Astrocyte (in vitro differentiated cells and primary cell): ENCODE measurements at regions not wholly inside any gene's neighbourhood (a gene's known extent, or its start where the extent isn't known, plus 50 kb on each side); places are given as distances from the start of the nearest gene placed in this dataset.

Experiments
- DNase-seq: peaks from one replicate; pipeline ENCODE4 v3.0.0-alpha.2; 2010; ENCODE audit warnings: low read depth
- FAIRE-seq: peaks from 2 replicates; lab custom pipeline; 2011; peaks lifted over from hg19 to GRCh38; lab: Jason Lieb, UNC
- H2AFZ ChIP-seq: 2 replicates; pipeline ENCODE4 v1.6.0; 2012; ENCODE audit warnings: low read depth, low read length, inconsistent platforms
- H3K27ac ChIP-seq: 2 replicates; pipeline ENCODE4 v1.5.1; 2011; ENCODE audit warnings: low read depth, low read length, inconsistent platforms
- H3K27me3 ChIP-seq: 2 replicates; pipeline ENCODE4 v1.6.0; 2011; ENCODE audit warnings: low read length, inconsistent platforms; ENCODE audit not compliant: insufficient read depth
- H3K36me3 ChIP-seq: 2 replicates; pipeline ENCODE4 v1.5.1; 2011; ENCODE audit warnings: low read length, inconsistent platforms; ENCODE audit not compliant: insufficient read depth
- H3K4me1 ChIP-seq: 2 replicates; pipeline ENCODE4 v1.5.1; 2011; ENCODE audit warnings: low read length, inconsistent platforms; ENCODE audit not compliant: insufficient read depth
- H3K4me2 ChIP-seq: 2 replicates; pipeline ENCODE4 v1.6.0; 2012; ENCODE audit warnings: low read length, inconsistent platforms
- H3K4me3 ChIP-seq: 2 replicates; pipeline ENCODE4 v1.5.1; 2011; ENCODE audit warnings: low read depth, mild to moderate bottlenecking, low read length, inconsistent platforms; ENCODE audit not compliant: insufficient read depth
- H3K79me2 ChIP-seq: 2 replicates; pipeline ENCODE4 v1.6.0; 2012; ENCODE audit warnings: mild to moderate bottlenecking, low read length, inconsistent platforms; ENCODE audit not compliant: insufficient read depth
- H3K9ac ChIP-seq: 2 replicates; pipeline ENCODE4 v1.6.0; 2012; ENCODE audit warnings: mild to moderate bottlenecking, low read length, inconsistent platforms
- H3K9me3 ChIP-seq: 2 replicates; pipeline ENCODE4 v1.5.1; 2012; ENCODE audit warnings: low read depth, mild to moderate bottlenecking, low read length, inconsistent platforms; ENCODE audit not compliant: insufficient read depth
- H4K20me1 ChIP-seq: 2 replicates; pipeline ENCODE4 v1.6.0; 2012; ENCODE audit warnings: low read length, inconsistent platforms; ENCODE audit not compliant: insufficient read depth
- H3K27ac Mint-ChIP-seq: one replicate; pipeline ENCODE4 v1.8.0; 2021; ENCODE audit warnings: mild to moderate bottlenecking, mixed read lengths; ENCODE audit not compliant: unreplicated experiment
- H3K27me3 Mint-ChIP-seq: one replicate; pipeline ENCODE4 v1.8.0; 2021; ENCODE audit warnings: low read depth, mixed read lengths; ENCODE audit not compliant: unreplicated experiment
- H3K36me3 Mint-ChIP-seq: one replicate; pipeline ENCODE4 v1.8.0; 2021; ENCODE audit warnings: low read depth, mixed read lengths; ENCODE audit not compliant: unreplicated experiment
- H3K4me1 Mint-ChIP-seq: one replicate; pipeline ENCODE4 v1.8.0; 2021; ENCODE audit warnings: low read depth, mixed read lengths; ENCODE audit not compliant: unreplicated experiment
- H3K4me3 Mint-ChIP-seq: one replicate; pipeline ENCODE4 v1.8.0; 2021; ENCODE audit warnings: mild to moderate bottlenecking, moderate library complexity, mixed read lengths; ENCODE audit not compliant: unreplicated experiment
- H3K9me3 Mint-ChIP-seq: one replicate; pipeline ENCODE4 v1.8.0; 2021; ENCODE audit warnings: mild to moderate bottlenecking, mixed read lengths; ENCODE audit not compliant: unreplicated experiment
- EZH2 ChIP-seq: IDR thresholded peaks from 2 replicates; pipeline ENCODE4 v1.6.1; 2012; ENCODE audit warnings: mild to moderate bottlenecking, low read length, inconsistent platforms; ENCODE audit not compliant: insufficient read depth
- TF ChIP-seq, protein P1 (sequence below): IDR thresholded peaks from 2 replicates; pipeline ENCODE4 v1.5.1; 2011; ENCODE audit warnings: low read depth, mild to moderate bottlenecking, inconsistent platforms, low read length, moderate library complexity; ENCODE audit not compliant: insufficient read depth

DNA sequence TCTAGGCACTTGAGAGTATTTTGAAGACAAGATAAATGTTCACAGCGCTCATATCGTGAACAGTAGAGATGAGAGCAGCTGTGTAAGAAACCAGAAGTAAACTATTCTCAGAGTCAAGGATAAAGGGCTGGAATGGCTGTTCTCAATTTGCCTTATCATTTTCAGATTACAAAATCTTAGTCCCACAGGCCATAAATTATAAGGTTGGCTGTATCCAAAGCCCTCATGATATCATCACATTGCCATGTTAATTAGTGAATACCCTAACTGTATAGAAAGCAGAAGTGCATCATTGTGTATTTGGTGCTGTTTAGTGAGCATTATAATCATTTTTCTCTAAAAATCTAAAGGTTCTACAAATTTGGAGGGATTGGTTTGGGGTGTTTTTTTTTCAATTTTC lies 168.9 kb upstream of the EDNRA start:
- H4K20me1 ChIP-seq: no peaks in the 10 kb centered on the region
- no peaks in the 10 kb centered on the region for H3K9me3 ChIP-seq
- DNase-seq: no peak
- Mint-ChIP-seq H3K4me1 (peaks cover 8% of the 10 kb centered on the region), H3K27ac (no peak overlapping the region), H3K9me3 (peaks cover 6% of the 10 kb centered on the region), H3K36me3 (no peaks in the 10 kb centered on the region), H3K27me3 (no peaks in the 10 kb centered on the region), H3K4me3 (no peak overlapping the region)
- no peaks in the 10 kb centered on the region for H3K79me2 ChIP-seq
- H3K36me3 ChIP-seq: no peaks in the 10 kb centered on the region
- TF ChIP-seq, protein P1, sequence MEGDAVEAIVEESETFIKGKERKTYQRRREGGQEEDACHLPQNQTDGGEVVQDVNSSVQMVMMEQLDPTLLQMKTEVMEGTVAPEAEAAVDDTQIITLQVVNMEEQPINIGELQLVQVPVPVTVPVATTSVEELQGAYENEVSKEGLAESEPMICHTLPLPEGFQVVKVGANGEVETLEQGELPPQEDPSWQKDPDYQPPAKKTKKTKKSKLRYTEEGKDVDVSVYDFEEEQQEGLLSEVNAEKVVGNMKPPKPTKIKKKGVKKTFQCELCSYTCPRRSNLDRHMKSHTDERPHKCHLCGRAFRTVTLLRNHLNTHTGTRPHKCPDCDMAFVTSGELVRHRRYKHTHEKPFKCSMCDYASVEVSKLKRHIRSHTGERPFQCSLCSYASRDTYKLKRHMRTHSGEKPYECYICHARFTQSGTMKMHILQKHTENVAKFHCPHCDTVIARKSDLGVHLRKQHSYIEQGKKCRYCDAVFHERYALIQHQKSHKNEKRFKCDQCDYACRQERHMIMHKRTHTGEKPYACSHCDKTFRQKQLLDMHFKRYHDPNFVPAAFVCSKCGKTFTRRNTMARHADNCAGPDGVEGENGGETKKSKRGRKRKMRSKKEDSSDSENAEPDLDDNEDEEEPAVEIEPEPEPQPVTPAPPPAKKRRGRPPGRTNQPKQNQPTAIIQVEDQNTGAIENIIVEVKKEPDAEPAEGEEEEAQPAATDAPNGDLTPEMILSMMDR: no peak
- no peak for TF ChIP-seq EZH2
- H3K4me3 ChIP-seq: no peak overlapping the region
- H3K27me3 ChIP-seq: no peaks in the 10 kb centered on the region
- no peak overlapping the region for H2AFZ ChIP-seq
- no peak overlapping the region for H3K9ac ChIP-seq
- FAIRE-seq: no peak
- no peaks in the 10 kb centered on the region for H3K4me1 ChIP-seq
- no peak overlapping the region for H3K4me2 ChIP-seq
- no peak overlapping the region for H3K27ac ChIP-seq

DNA sequence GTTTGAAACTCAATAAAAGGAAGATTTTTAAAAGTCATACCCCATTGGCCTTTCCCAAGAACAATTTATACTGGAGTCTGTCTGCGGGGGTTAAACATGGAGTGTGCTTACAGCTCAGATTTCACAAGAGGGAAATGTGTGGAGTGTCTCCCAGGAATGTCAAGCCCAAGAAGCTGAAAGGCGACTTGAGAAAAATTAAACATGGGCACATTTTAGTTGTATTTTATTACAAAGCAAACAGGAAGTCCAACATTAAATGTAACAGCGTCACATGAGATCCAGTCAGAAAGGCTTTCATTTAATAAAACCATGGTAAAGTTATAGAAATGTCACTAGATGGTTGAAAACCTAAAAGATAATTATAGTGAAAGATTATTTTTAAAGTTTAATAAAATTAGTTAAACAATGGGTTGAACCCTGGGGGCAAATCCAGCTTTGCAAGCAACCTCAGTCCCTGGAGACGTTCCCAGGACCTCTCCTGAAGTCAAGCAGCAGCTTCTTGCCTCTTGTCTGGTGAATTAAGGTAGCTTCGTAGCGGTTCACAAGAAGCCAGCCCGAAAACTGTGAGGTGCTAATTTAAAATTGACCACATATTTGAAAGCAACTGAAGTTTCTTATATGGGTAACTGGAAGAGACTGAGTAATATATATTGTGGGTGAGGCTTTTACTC lies 168.4 kb upstream of the EDNRA start:
- no peaks in the 10 kb centered on the region for H3K36me3 Mint-ChIP-seq
- H3K27ac Mint-ChIP-seq: no peak overlapping the region
- Histone ChIP-seq H3K36me3 (no peaks in the 10 kb centered on the region), H4K20me1 (no peaks in the 10 kb centered on the region), H3K9ac (no peak overlapping the region), H3K79me2 (no peaks in the 10 kb centered on the region), H3K27ac (no peak overlapping the region), H2AFZ (no peak overlapping the region), H3K4me2 (no peak overlapping the region), H3K4me3 (no peak overlapping the region), H3K27me3 (no peaks in the 10 kb centered on the region), H3K9me3 (no peaks in the 10 kb centered on the region), H3K4me1 (no peaks in the 10 kb centered on the region)
- H3K9me3 Mint-ChIP-seq: peaks cover under 1% of the 10 kb centered on the region
- H3K4me1 Mint-ChIP-seq: peaks cover 10% of the 10 kb centered on the region
- no peak overlapping the region for H3K4me3 Mint-ChIP-seq
- no peak for FAIRE-seq
- TF ChIP-seq, protein P1: no peak
- no peak for TF ChIP-seq EZH2
- no peaks in the 10 kb centered on the region for H3K27me3 Mint-ChIP-seq
- peak; percentile 32 for DNase-seq

DNA sequence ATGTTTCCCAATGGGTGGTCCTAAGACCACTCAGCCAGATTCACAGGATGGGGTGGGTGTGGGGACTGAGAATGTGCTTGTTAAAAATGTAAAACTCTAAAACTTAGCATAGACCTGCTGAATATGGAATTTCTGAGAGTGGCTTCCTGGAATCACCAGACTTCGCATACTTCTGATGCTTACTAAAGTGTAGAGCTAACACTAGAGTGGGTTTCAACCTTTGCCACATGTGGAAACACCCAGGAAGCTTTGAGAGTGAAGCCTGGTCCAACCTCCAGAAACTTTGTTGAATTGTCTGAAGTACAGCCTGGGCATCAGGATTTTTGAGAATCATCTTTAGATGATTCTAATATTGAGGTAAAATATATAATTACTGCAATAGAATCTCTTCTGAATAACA lies 167.8 kb upstream of the EDNRA start:
- no peaks in the 10 kb centered on the region for H3K36me3 ChIP-seq

More for the DNA sequence above, 167.8 kb upstream of the EDNRA start:
- Histone ChIP-seq H3K27me3 (no peaks in the 10 kb centered on the region), H3K4me3 (no peak overlapping the region), H3K9ac (no peak overlapping the region), H3K4me2 (no peak overlapping the region), H3K9me3 (no peaks in the 10 kb centered on the region), H3K4me1 (no peaks in the 10 kb centered on the region), H4K20me1 (no peaks in the 10 kb centered on the region), H3K27ac (no peak overlapping the region), H3K79me2 (no peaks in the 10 kb centered on the region), H2AFZ (no peak overlapping the region)
- no peaks in the 10 kb centered on the region for H3K36me3 Mint-ChIP-seq
- TF ChIP-seq, protein P1: no peak
- TF ChIP-seq EZH2: no peak
- DNase-seq (no peak), FAIRE-seq (no peak)
- peaks cover 10% of the 10 kb centered on the region for H3K4me1 Mint-ChIP-seq
- no peak overlapping the region for H3K27ac Mint-ChIP-seq
- no peaks in the 10 kb centered on the region for H3K9me3 Mint-ChIP-seq
- no peak overlapping the region for H3K4me3 Mint-ChIP-seq
- H3K27me3 Mint-ChIP-seq: no peaks in the 10 kb centered on the region
